Erythroblast (primary cell): ENCODE measurements at regions not wholly inside any gene's neighbourhood (a gene's known extent, or its start where the extent isn't known, plus 50 kb on each side); places are given as distances from the start of the nearest gene placed in this dataset.
"Not testable (repeated sequence)": the region's sequence is repeated elsewhere in the genome, so short reads cannot be mapped to it uniquely, and the experiment has no call there.

Experiments
- DNase-seq, 2 experiments: peaks; one replicate each; lab custom pipeline; 2025; lab: John Stamatoyannopoulos, UW
- GATA1 ChIP-seq: IDR thresholded peaks from 2 replicates; pipeline ENCODE4 v1.6.1; 2011; ENCODE audit warnings: low read depth, mild to moderate bottlenecking, control low read depth, low read length, moderate library complexity
- POLR2A ChIP-seq: IDR thresholded peaks from 2 replicates; pipeline ENCODE4 v1.6.1; 2011; ENCODE audit warnings: mild to moderate bottlenecking, low read length

DNA sequence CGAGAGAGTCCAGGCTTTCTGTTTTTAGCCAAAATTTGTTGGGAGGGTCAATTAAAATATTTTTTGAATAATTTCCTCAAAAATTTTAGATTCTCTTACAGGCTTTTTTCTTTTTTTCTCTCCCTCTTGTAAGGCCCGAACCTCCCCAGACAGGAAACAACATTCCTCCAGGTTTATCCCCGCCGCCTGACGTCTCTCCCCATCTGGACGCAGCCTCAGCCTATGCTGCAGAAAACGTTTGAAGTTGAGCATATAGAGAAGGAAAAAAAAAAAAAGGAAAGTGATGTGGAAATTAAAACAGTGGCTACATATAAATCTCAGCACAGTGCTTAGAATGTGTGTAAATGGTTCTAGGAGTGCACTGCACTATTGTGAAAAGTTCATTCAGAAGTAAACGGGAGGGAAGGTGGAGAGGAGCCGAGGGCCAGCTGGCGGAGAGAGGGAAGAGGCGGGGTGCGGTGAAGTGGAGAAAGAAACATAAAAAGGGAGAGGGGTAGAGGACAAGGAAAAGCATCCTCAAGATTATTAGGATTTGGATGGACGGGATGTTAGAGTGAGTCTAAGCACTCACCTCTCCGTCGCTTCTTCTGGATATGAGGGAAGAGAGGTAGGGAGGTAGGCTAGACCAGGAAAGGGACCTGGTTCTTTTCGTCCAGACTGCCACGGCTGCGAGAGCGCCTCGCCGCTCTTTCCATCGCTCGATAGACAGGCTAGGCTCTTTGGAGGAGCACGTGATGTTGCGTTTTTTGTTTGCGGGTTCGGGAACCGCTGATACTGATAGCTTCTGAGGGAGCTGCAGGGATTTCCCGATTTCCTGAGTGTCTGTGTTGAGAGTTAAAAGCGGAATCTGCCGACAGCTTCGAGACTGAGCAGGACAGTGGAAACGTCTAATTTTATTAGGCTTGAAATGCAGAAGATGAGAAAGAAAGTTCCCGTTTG, 98.7 kb downstream of the TRIM27 start:
- TF ChIP-seq GATA1 (no peak), POLR2A (no peak)
- DNase-seq = no peak

DNA sequence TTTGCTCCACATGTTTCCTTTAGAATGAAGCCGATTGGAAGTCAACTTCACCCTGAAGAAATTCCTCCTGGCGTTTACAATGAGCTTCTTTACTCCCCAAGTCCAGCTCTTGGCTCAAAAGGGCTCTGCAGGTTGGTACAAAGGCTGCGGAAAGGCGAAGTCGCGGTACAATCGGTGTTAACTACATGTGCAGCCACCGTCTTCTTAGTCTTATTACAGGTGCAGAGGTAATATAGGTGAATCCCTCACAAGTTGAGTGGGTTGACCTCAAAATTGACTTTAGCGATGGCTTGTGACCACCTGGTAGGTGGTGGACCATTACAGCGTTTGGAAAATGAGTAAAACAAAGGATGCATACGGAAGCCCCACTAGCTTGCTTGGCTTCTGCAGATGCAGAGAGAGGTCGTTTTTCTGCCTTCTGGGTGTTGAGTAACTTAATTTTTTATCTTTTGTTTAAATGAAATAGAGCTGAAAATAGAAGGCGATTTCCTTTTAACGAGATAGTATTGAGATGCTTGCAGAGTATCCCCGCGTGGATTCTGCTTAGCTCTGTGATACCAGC, 98.0 kb downstream of the TRIM27 start:
- no peak for DNase-seq
- TF ChIP-seq POLR2A (no peak), GATA1 (no peak)

DNA sequence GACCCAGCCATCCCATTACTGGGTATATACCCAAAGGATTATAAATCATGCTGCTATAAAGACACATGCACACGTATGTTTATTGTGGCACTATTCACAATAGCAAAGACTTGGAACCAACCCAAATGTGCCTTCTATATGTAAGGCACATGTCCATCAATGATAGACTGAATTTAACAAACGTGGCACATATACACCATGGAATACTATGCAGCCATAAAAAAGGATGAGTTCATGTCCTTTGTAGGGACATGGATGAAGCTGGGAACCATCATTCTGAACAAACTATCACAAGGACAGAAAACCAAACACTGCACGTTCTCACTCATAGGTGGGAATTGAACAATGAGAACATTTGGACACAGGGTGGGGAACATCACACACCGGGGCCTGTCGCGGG, 92.1 kb downstream of the TRIM27 start:
- not testable (repeated sequence) for DNase-seq

DNA sequence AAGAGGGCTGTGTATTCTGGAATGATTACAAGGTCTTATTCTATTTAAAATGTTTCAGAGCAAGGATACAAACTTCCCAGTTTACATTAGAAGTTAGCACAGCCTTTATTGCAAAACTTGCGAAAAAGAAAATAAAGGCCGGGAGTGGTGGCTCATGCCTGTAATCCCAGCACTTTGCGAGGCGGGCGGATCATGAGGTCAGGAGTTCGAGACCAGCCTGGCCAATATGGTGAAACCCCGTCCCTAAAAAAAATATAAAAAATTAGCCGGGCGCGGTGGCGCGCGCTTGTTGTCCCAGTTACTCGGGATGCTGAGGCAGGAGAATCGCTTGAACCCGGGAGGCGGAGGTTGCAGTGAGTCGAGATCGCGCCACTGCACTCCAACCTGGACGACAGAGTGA, 87.1 kb downstream of the TRIM27 start:
- peak in 1 of 2 experiments; percentile 12 for DNase-seq

DNA sequence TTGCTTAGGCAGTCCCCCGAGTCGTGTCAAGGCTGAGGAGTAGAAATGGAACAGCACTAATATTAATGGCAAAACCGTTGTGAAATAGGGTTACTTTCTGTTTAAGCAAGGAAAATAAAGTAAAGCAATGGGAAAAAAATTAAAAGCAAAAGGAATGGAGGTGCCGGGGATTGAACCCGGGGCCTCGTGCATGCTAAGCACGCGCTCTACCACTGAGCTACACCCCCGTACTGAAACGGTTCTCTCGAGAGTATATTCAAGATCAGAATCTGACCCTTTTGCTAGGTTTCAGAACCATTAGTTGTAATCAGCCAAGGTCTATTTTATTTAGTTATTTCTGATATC, 85.5 kb downstream of the TRIM27 start:
- peak; percentile 85 to 94 for DNase-seq
- TF ChIP-seq GATA1 = no peak
- no peak for TF ChIP-seq POLR2A

DNA sequence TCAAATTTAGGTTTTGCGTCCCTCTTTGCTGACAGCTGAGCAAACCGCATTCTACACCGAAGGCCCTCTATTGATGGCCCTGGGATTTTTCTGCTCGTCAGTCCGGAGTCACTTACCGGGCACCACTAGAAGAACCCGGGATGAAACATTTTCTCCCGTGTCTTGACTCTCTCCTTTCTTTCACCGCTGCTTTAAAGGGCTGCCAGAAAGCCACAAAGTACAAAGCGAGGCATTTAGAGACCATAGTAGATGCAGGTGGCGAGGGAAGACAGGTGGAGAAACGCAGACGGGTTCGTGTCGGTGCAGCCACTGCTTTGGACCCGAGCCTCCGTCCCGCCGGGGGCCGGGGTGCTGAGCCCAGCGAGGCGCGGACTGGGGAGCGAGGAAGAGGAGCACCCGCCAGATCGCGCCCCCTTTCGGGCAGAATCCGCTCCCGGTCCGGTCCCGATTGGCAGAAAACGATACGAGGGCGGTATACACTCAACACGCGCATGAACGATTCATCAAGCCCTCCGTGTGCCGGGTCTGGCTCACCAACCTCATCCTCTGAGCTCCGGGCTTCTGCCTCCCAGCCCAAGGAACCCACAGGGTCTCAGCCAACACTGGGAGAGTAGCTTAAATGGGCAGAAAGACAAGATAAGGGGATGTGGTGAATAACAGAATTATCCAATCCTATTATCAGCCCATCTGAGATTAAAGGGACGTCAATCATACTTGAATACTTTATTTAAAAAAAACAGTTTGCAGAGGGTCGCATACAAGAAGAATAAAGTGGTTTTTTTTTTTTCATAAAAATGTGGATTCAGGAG, 84.9 kb downstream of the TRIM27 start:
- DNase-seq = peak; percentile 89 to 93
- TF ChIP-seq GATA1 (no peak), POLR2A (peak; percentile 55)

DNA sequence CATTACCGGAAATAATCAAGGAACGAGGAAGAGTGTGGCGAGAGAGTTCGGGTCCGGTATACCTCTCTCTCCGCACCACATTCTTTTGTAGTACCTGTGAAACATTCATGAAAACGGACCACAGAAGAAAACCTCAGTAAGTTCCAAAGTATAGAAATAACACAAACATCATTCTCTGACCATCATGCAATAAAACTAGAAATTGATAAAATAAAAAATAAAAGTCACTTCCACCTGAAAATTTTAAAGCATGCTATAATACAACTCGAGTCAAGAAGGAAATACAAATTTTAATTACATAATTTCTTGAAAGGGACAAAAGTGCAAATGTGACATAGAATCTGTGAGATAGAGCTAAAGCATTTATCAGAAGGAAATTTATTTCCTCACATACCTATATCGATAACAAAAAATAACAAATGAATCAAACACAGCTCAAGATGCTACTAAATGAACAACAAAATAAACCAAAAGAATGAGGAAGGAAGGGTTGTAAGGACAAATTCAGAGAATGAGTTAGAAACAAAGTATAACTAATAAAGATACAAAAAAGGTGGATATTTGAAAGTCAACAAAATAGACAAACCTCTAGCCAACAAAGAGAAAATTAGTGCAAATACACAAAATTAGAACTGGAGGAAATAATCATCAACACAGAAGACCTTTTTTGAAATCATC, 84.2 kb downstream of the TRIM27 start:
- DNase-seq = no peak
- TF ChIP-seq POLR2A (no peak), GATA1 (no peak)

DNA sequence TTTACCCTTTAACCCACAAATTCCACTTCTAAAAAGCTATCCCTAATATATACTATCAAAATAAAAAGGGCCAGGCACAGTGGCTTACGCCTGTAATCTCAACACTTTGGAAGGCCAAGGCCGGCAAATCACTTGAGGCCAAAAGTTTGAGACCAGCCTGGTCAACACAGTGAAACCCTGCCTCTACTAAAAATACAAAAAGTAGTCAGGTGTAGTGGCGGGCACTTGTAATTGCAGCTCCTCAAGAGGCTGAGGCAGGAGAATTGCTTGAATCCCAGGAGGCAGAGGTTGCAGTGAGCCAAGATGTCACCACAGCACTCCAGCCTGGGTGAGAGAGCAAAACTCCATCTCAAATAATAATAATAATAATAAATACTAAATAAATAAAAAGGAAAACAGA, 82.5 kb downstream of the TRIM27 start:
- DNase-seq = peak; percentile 13 to 19
- no peak for TF ChIP-seq POLR2A
- no peak for TF ChIP-seq GATA1

DNA sequence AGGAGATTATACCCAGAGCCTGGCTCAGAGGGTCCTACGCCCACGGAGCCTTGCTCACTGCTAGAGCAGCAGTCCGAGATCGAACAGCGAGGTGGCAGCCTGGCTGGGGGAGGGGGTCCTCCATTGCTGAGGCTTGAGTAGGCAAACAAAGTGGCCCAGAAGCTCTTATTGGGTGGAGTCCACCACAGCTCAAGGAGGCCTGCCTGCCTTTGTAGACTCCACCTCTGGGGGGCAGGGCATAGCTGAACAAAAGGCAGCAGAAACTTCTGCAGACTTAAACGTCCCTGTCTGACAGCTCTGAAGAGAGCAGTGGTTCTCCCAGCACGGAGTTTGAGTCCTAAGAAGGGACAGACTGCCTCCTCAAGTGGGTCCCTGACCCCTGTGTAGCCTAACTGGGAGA, 75.0 kb downstream of the TRIM27 start:
- peak; percentile 15 to 37 for DNase-seq
